HepG2 (cell line): ENCODE measurements at regions not wholly inside any gene's neighbourhood (a gene's known extent, or its start where the extent isn't known, plus 50 kb on each side); places are given as distances from the start of the nearest gene placed in this dataset.

Source experiments
- ARHGAP35 ChIP-seq: sonication (generic); formaldehyde crosslinking; IDR thresholded peaks from 2 replicates; pipeline ENCODE4 v1.9.0; 2022; ENCODE audit warnings: mild to moderate bottlenecking, inconsistent platforms, moderate library complexity, missing genetic modification reagents, borderline replicate concordance
- HHEX ChIP-seq: IDR thresholded peaks from 2 replicates; pipeline ENCODE4 v1.6.1; 2016; ENCODE audit warnings: control low read depth
- KAT8 ChIP-seq: IDR thresholded peaks from 2 replicates; pipeline ENCODE4 v1.6.1; 2016; ENCODE audit warnings: missing genetic modification reagents, missing compliant biosample characterization
- NONO ChIP-seq, 2 experiments: fragments of 450-650 bp in 1 of 2; sonication (generic) in 1 of 2; formaldehyde crosslinking in 1 of 2; IDR thresholded peaks in 1 of 2; conservative IDR thresholded peaks in 1 of 2; 2 replicates each; pipeline versions ENCODE4 v1.6.1 to v1.8.0; 2017 to 2022; ENCODE audit warnings: mild to moderate bottlenecking in 1 of 2, missing genetic modification reagents in 1 of 2, moderate library complexity in 1 of 2
- POGK ChIP-seq: sonication (generic); formaldehyde crosslinking; conservative IDR thresholded peaks from 2 replicates; pipeline ENCODE4 v1.8.0; 2022; ENCODE audit warnings: mild to moderate bottlenecking, moderate library complexity, missing genetic modification reagents
- RBM39 ChIP-seq: fragments of 200-400 bp; formaldehyde crosslinking; IDR thresholded peaks from one replicate; pipeline ENCODE4 v1.6.1; 2018; ENCODE audit warnings: antibody characterized with exemption, mild to moderate bottlenecking, low read depth, low read length; ENCODE audit not compliant: poor library complexity, severe bottlenecking
- SP4 ChIP-seq: sonication (generic); formaldehyde crosslinking; IDR thresholded peaks from 2 replicates; pipeline ENCODE4 v1.8.1; 2023; ENCODE audit warnings: mild to moderate bottlenecking, missing genetic modification reagents
- U2AF1 ChIP-seq: fragments of 200-400 bp; formaldehyde crosslinking; optimal IDR thresholded peaks from 2 replicates; pipeline ENCODE3; 2017; ENCODE audit warnings: mild to moderate bottlenecking, low read depth, low read length
- ZBTB20 ChIP-seq: sonication (generic); formaldehyde crosslinking; IDR thresholded peaks from 2 replicates; pipeline ENCODE4 v1.8.1; 2023; ENCODE audit warnings: missing genetic modification reagents, low read depth, mild to moderate bottlenecking, borderline replicate concordance
- ZFP41 ChIP-seq: sonication (generic); formaldehyde crosslinking; IDR thresholded peaks from 2 replicates; pipeline ENCODE4 v1.4.0; 2020; ENCODE audit warnings: mild to moderate bottlenecking, missing genetic modification reagents, borderline replicate concordance
- ZNF646 ChIP-seq: sonication (generic); formaldehyde crosslinking; IDR thresholded peaks from 2 replicates; pipeline ENCODE4 v1.9.0; 2021; ENCODE audit warnings: mild to moderate bottlenecking, missing genetic modification reagents
- ZNF710 ChIP-seq: sonication (generic); formaldehyde crosslinking; IDR thresholded peaks from 2 replicates; pipeline ENCODE4 v1.5.0; 2020; ENCODE audit warnings: mild to moderate bottlenecking, missing genetic modification reagents, borderline replicate concordance
- ZNF879 ChIP-seq: sonication (generic); formaldehyde crosslinking; IDR thresholded peaks from 2 replicates; pipeline ENCODE4 v1.8.1; 2023; ENCODE audit warnings: missing genetic modification reagents
- ZSCAN20 ChIP-seq: sonication (generic); formaldehyde crosslinking; IDR thresholded peaks from 2 replicates; pipeline ENCODE4 v1.4.0; 2020; ENCODE audit warnings: missing genetic modification reagents, mild to moderate bottlenecking, borderline replicate concordance
- ZSCAN9 ChIP-seq: IDR thresholded peaks from 2 replicates; pipeline ENCODE4 v1.6.1; 2016; ENCODE audit warnings: borderline replicate concordance
- TF ChIP-seq, protein P1 (sequence below): sonication (generic); formaldehyde crosslinking; IDR thresholded peaks from 2 replicates; pipeline ENCODE4 v1.9.0; 2021; ENCODE audit warnings: missing genetic modification reagents, mild to moderate bottlenecking, borderline replicate concordance
- TF ChIP-seq, protein P2 (sequence below): IDR thresholded peaks from 2 replicates; pipeline ENCODE4 v1.6.1; 2016; ENCODE audit warnings: mild to moderate bottlenecking, missing biosample characterization, missing genetic modification reagents

DNA sequence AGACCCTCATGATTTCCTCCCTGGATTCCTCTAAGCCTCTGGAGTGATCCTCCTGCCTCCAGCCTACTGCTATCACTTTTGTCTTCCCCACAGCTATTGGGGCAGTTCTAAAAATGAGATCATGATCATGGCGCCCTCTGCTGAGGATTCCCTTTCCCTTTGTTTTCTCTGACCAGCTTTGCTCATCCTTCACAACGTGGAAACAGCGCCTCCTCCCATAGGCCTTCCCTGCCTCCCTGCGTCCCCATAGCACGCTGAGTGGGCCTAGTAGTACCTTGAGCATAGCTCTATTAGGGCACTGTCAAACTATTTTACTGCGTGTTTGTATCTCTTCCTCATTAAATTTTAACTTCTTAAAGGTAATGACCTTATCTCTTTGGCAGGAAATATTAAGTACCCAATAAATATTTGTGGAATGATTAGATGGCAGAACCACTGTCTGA, 207.0 kb upstream of the FANCL start (continued):
- peak; percentile 30; the same call in 1 of the 2 replicates for TF ChIP-seq ZNF879 (CRISPR knock-in tag)
- no peak for TF ChIP-seq ARHGAP35
- TF ChIP-seq RBM39, result no peak
- TF ChIP-seq ZNF646 (CRISPR knock-in tag), result no peak
- no peak for TF ChIP-seq U2AF1
- 0 out of 2 replicates have a peak, but pooled peaks have one; percentile 30 for TF ChIP-seq ZSCAN9
- peak; percentile 45; the same call in 1 of the 2 replicates for TF ChIP-seq KAT8 (CRISPR knock-in tag)
- TF ChIP-seq ZBTB20, result no peak
- no peak for TF ChIP-seq ZSCAN20
- no peak for TF ChIP-seq ZNF710
- no peak for TF ChIP-seq SP4 (CRISPR knock-in tag)
- TF ChIP-seq, protein P1, sequence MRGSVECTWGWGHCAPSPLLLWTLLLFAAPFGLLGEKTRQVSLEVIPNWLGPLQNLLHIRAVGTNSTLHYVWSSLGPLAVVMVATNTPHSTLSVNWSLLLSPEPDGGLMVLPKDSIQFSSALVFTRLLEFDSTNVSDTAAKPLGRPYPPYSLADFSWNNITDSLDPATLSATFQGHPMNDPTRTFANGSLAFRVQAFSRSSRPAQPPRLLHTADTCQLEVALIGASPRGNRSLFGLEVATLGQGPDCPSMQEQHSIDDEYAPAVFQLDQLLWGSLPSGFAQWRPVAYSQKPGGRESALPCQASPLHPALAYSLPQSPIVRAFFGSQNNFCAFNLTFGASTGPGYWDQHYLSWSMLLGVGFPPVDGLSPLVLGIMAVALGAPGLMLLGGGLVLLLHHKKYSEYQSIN (CRISPR knock-in tag), result no peak
- TF ChIP-seq NONO (IDR thresholded peaks at IDR 0.05), result no peak
- TF ChIP-seq NONO (CRISPR knock-in tag; conservative IDR thresholded peaks at IDR 0.05), result peak; percentile 55; the same call in 1 of the 2 replicates
- no peak for TF ChIP-seq HHEX
- TF ChIP-seq, protein P2, sequence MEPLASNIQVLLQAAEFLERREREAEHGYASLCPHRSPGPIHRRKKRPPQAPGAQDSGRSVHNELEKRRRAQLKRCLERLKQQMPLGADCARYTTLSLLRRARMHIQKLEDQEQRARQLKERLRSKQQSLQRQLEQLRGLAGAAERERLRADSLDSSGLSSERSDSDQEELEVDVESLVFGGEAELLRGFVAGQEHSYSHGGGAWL (CRISPR knock-in tag), result no peak
- TF ChIP-seq ZFP41, result no peak
- TF ChIP-seq POGK (CRISPR knock-in tag), result no peak
